Kidney (tissue), 13 donors: ENCODE measurements at regions not wholly inside any gene's neighbourhood (a gene's known extent, or its start where the extent isn't known, plus 50 kb on each side); places are given as distances from the start of the nearest gene placed in this dataset.
"Not testable (repeated sequence)": the region's sequence is repeated elsewhere in the genome, so short reads cannot be mapped to it uniquely, and the experiment has no call there.

Experiments used
- DNase-seq, 5 donors: peaks; one replicate each; pipeline ENCODE4 v3.0.0-alpha.2; 2013 to 2020
- FAIRE-seq: peaks from 2 replicates; lab custom pipeline; 2012; peaks lifted over from hg19 to GRCh38; lab: Jason Lieb, UNC
- H3K27ac ChIP-seq, 2 donors: one replicate each; pipeline ENCODE4 v1.7.0; 2013; ENCODE audit warnings: low read depth in 2 of 2, low read length in 2 of 2, inconsistent platforms in 1 of 2
- H3K27me3 ChIP-seq: one replicate; pipeline ENCODE4 v1.7.1; 2013; ENCODE audit warnings: low read length, inconsistent platforms; ENCODE audit not compliant: control insufficient read depth, insufficient read depth
- H3K36me3 ChIP-seq, 3 donors: one replicate each; pipeline versions ENCODE4 v1.7.0 to v1.7.1; 2013; ENCODE audit warnings: low read length in 3 of 3, control low read depth in 1 of 3, inconsistent platforms in 1 of 3; ENCODE audit not compliant: insufficient read depth in 3 of 3, control insufficient read depth in 2 of 3
- H3K4me1 ChIP-seq, 3 donors: one replicate each; pipeline versions ENCODE4 v1.7.0 to v1.7.1; 2013; ENCODE audit warnings: low read length in 3 of 3, inconsistent platforms in 1 of 3, low read depth in 1 of 3; ENCODE audit not compliant: control insufficient read depth in 2 of 3, insufficient read depth in 2 of 3
- H3K4me3 ChIP-seq, 3 donors: one replicate each; pipeline versions ENCODE4 v1.7.0 to v1.8.1; 2013; ENCODE audit warnings: low read length in 3 of 3, control low read depth in 1 of 3, inconsistent platforms in 1 of 3
- H3K9ac ChIP-seq, 3 donors: one replicate each; pipeline versions ENCODE4 v1.7.0 to v1.7.1; 2013; ENCODE audit warnings: low read length in 3 of 3, control low read depth in 1 of 3, inconsistent platforms in 1 of 3
- H3K9me3 ChIP-seq, 3 donors: one replicate each; pipeline versions ENCODE4 v1.7.0 to v1.7.1; 2013; ENCODE audit warnings: low read length in 3 of 3, control low read depth in 1 of 3, inconsistent platforms in 1 of 3; ENCODE audit not compliant: control insufficient read depth in 2 of 3, insufficient read depth in 1 of 3
- intact Hi-C: fragments of 100-400 bp; cut with DNase I; formaldehyde crosslinking; loops from one replicate; pipeline ENCODE4 v1.11.1; 2022
- TF ChIP-seq, protein P1 (sequence below): IDR thresholded peaks from 3 replicates; pipeline ENCODE4 v1.5.1; 2012; ENCODE audit warnings: mild to moderate bottlenecking, moderate library complexity, borderline replicate concordance; ENCODE audit not compliant: insufficient read depth; ENCODE audit errors: extremely low read depth
- donor health status: control.
- donor health status: control.
- donor health status: control.
- donor health status: control.
- donor health status: control.
- donor health status: DM: yes; HTN: yes; CAD: no.
- donor health status: Normal renal cell carcinoma (clear cell type).

- H3K4me1 ChIP-seq, result no peaks in the 10 kb centered on the region
- H3K4me3 ChIP-seq, result no peak overlapping the region
- no peak overlapping the region for H3K27ac ChIP-seq
- no peak overlapping the region for H3K9ac ChIP-seq
- TF ChIP-seq, protein P1, sequence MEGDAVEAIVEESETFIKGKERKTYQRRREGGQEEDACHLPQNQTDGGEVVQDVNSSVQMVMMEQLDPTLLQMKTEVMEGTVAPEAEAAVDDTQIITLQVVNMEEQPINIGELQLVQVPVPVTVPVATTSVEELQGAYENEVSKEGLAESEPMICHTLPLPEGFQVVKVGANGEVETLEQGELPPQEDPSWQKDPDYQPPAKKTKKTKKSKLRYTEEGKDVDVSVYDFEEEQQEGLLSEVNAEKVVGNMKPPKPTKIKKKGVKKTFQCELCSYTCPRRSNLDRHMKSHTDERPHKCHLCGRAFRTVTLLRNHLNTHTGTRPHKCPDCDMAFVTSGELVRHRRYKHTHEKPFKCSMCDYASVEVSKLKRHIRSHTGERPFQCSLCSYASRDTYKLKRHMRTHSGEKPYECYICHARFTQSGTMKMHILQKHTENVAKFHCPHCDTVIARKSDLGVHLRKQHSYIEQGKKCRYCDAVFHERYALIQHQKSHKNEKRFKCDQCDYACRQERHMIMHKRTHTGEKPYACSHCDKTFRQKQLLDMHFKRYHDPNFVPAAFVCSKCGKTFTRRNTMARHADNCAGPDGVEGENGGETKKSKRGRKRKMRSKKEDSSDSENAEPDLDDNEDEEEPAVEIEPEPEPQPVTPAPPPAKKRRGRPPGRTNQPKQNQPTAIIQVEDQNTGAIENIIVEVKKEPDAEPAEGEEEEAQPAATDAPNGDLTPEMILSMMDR, result no peak
- intact Hi-C loops, result no loop called here
- DNase-seq (no peak), FAIRE-seq (no peak)
- no peaks in the 10 kb centered on the region for H3K9me3 ChIP-seq
- no peaks in the 10 kb centered on the region for H3K36me3 ChIP-seq
- H3K27me3 ChIP-seq, result no peaks in the 10 kb centered on the region
Observed at GRCh38 chr22:22728382-22728781, 84.0 kb downstream of the GGTLC2 start.

DNA sequence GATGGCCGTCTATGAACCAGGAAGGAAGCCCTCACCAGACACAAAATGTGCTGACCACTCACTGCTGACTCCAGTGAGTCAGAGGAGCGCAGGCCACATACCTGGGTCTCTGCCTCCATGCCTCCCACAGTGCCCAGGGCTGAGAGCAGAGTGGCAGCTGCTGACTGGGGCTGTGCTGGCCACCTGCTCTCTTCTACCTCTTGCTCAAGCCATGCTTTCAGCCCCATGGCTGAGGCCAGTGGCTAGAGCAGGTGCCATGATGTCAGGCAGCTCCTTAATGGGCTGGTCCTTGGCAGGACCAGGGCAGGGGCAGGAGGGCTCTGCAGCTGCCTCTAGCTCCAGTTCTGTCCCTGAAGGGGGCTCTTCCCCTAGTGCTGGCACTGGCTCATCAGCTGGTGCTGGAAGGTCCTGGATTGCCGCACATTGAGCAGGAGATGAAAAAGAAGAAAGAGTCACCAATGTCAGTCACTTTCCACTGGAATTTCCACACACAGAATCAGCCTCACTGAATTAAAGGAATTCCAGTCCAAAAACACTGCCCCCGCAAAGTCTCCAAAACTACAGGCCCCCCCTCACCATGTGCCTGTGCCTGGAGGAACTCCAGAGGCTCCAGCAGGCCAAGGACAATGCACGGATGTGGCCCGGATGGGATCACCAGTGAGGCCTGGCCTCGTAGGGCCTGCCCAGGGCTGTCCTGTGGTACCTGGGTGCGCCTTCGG is 86.4 kb downstream of the GGTLC2 start:
- no peak overlapping the region for H3K27ac ChIP-seq
- no peaks in the 10 kb centered on the region for H3K27me3 ChIP-seq
- intact Hi-C loops, result no loop called here
- TF ChIP-seq, protein P1, result no peak
- DNase-seq (no peak), FAIRE-seq (no peak)
- no peak overlapping the region for H3K9ac ChIP-seq
- H3K36me3 ChIP-seq, result no peaks in the 10 kb centered on the region
- no peak overlapping the region for H3K4me3 ChIP-seq
- H3K4me1 ChIP-seq, result no peaks in the 10 kb centered on the region
- no peaks in the 10 kb centered on the region for H3K9me3 ChIP-seq

DNA sequence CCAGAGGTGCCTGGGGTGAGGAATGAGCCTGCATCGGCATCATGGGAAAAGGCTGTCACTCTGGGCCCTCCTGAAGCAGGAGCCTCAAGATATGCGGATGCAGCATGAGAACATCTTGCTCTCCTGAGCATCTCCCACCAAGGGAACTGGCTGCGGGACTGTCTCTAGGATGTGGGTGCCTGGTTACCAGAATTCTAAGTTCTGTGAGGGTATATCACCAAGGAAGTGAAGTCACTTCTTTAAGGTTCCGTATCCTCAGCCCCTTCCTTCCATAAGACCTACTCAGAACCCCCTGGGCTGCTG is 86.9 kb downstream of the GGTLC2 start:
- Histone ChIP-seq H3K36me3 (no peaks in the 10 kb centered on the region), H3K9ac (no peak overlapping the region), H3K27ac (no peak overlapping the region), H3K9me3 (no peaks in the 10 kb centered on the region), H3K27me3 (no peaks in the 10 kb centered on the region), H3K4me1 (no peaks in the 10 kb centered on the region), H3K4me3 (no peak overlapping the region)
- DNase-seq, result no peak
- TF ChIP-seq, protein P1, result no peak
- intact Hi-C loops, result no loop called here
- FAIRE-seq, result no peak

DNA sequence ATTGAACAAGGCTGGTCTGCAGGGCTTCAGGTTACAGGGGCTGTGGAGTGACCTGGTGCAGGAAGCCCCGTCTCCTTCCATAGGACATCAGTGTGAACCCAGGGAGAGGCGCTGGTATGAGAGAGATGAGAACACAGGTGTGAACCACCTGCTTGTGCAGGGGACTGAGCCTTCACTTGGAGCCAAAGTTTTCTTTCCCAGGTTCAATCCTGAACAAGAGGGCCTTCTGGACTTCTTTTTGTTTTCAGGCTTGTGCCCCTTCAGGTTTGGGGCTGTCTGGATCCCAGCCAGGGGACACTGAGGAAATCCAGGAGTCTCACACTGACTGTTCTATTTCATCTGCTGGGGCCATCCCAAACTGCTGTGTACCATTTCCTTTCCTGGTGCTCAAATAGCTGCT is 88.6 kb downstream of the GGTLC2 start:
- H3K9ac ChIP-seq, H3K4me1 ChIP-seq, DNase-seq, H3K27ac ChIP-seq, FAIRE-seq, H3K4me3 ChIP-seq, intact Hi-C loops, H3K27me3 ChIP-seq, H3K36me3 ChIP-seq, H3K9me3 ChIP-seq: not testable (repeated sequence)
